Umbilical cord (tissue), 1 donor: ENCODE measurements at regions not wholly inside any gene's neighbourhood (a gene's known extent, or its start where the extent isn't known, plus 50 kb on each side); places are given as distances from the start of the nearest gene placed in this dataset.
"Not testable (repeated sequence)": the region's sequence is repeated elsewhere in the genome, so short reads cannot be mapped to it uniquely, and the experiment has no call there.

Experiments used
- DNase-seq: peaks from one replicate; pipeline ENCODE4 v3.0.0-alpha.2; 2015; ENCODE audit warnings: low spot score

DNA sequence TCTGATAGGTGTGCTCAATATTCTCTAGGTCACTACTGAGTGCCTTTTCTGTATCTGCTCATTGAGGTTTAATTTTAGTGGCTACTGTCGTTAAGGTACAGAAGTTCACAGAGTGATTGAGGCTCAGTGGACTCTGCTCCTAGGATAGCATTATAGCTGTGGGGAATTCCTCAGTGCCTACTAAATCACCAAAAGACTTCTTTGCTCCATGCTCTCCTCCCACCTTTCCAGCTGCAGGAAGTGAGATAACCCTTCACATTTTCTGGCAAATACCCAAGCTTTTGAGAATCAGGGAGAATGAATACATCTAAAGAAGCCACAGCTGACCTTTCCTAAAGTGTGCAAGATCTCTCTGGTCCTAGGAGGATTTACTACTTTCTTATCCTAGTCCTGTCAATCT is 95.2 kb upstream of the FSIP2 start:
- no peak for DNase-seq

DNA sequence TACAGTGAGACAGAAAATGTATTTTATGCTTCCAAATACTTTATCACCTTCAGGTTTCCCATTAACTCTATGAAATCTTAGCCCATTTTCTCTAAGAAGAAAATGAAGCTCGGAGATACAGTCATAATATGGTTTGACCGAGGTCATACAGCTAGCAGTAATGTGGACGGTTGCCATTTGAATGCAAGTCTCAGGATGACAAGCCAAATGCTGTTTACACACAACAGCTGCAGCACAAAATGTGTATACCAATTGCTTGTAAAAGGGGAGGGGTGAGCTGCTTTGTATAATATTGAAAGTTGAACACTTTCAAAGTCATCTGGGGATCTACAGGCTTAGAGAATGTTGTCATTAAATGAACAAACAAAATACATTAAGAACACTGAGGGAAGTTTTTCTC is 93.8 kb upstream of the FSIP2 start:
- DNase-seq = no peak

GRCh38 chr2:185645529-185645928 is 93.1 kb upstream of the FSIP2 start:
- DNase-seq = no peak

DNA sequence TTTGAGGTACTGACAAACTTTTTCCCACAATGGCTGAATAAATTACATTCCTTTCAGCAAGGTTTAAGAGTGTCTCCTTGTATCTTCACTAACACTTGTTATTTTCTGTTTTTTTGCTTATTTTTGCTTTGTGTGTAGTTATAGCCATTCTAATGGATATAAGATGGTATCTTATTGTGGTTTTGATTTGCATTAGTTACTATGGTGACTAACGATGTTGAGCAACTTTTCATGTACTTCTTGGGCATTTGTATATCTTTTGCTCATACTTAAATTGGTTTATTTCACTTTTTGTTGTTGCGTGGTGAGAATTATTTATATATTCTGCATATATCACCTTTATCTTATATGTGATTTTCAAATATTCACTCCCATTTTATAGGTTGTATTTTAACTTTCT is 79.9 kb upstream of the FSIP2 start:
- DNase-seq = no peak

DNA sequence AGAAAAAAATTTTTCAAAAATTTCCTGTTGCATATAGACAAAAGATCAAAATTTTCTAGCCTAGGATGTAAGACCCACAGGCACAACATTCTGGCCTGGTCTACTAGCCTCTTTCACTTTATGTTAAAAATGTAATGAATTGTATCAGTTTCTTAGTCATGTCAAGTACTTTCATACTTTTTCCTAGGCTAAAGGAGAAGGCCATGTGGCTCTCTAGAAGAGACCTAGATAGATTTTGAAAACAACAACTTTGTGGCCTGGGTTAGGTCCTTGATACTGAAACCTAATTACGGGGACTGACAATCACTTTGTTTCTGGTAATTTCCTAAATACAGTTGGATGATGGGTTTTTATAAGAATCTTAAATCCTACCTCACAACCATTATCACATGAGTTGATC is 74.8 kb upstream of the FSIP2 start:
- DNase-seq = no peak

DNA sequence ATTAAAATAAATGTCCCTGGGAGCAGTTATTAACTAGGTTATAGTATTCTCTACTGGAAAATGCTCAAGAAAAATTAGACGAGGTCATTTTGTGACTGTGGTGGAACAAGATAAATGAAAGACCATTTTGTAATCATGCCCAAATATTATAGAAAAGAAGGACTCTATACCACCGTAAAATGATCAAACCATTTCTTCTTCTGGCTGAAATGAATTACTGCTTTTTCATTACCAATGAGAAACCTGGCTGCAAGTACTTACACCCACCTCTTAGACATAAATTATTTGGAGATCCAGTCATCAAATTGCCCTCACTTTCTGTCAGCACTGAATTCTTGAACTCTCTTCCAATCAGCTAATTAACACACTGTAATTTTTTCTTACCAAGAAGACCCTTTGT is 74.2 kb upstream of the FSIP2 start:
- DNase-seq = no peak

DNA sequence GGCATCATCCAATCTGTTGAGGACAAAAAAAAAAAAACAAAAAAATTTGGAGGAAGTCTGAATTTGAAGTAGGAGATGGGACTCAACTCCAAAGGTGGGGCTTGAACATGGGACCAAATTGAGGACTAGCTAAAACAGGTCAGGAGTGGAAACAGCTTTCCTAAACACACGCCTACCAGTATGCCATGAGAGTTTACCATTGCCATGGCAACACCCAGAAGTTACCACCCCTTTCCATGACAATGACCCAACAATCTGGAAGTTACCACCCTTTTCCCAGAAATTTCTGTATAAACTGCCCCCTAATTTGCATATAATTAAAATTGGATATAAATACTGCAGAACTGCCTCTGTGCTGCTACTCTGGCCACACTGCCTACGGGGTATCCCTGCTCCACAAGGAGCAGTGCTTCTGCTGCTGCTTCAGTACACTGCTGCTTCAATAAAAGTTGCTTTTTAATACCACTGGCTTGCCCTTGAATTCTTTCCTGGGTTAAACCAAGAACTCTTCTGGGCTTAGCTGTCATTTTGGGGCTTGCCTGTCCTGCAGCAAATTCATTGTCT is 73.3 kb upstream of the FSIP2 start:
- DNase-seq = no peak

DNA sequence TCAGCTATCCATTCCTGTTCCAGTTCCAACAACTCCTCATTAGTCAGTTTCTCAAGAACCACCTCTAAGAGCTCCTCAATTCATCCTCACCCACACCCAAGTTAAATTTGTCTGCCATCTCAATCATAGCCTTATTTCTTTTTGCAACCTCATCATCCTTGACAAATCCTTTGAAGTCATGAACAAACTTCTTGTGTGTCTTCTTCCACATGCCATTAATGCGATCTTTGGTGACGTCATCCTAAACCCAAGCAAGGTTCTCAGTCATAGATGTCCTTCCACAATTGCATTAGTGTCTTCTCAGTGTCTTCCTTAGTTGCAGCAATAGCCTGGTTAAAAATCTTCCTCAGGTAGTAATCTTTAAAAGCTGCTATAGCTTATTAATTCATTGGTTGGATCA is 71.2 kb upstream of the FSIP2 start:
- no peak for DNase-seq

GRCh38 chr2:185668710-185669109 is 69.9 kb upstream of the FSIP2 start:
- DNase-seq = no peak

GRCh38 chr2:185674232-185674631 is 64.4 kb upstream of the FSIP2 start:
- DNase-seq = no peak

DNA sequence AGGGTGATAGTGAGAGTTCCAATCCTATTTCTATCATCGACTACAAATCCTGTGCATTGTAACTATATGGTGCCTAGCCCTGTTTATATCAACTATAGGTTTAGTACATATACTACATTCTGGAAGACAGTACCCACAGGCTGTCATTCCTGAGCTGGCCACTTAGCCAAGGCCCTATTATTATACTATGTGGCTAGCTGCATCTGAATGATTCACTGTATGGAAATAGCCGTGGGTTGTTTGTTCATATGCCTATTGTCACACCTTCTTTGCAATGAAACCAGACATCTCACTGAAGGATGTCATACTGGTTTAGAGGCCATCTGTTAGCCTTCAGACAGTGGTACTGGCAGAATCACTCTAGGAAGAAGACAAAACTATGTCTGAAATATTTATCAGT is 62.3 kb upstream of the FSIP2 start:
- DNase-seq = no peak

DNA sequence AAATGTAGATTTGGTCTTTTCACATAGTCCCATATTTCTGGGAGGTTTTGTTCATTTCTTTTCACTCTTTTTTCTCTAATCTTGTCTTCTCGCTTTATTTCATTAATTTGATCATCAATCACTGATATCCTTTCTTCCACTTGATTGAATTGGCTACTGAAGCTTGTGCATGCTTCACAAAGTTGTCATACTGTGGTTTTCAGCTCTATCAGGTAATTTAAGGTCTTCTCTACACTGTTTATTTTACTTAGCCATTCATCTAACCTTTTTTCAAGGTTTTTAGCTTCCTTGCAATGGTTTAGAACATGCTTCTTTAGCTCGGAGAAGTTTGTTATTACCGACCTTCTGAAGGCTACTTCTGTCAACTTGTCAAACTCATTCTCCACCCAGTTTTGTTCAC is 51.6 kb upstream of the FSIP2 start:
- DNase-seq = not testable (repeated sequence)

DNA sequence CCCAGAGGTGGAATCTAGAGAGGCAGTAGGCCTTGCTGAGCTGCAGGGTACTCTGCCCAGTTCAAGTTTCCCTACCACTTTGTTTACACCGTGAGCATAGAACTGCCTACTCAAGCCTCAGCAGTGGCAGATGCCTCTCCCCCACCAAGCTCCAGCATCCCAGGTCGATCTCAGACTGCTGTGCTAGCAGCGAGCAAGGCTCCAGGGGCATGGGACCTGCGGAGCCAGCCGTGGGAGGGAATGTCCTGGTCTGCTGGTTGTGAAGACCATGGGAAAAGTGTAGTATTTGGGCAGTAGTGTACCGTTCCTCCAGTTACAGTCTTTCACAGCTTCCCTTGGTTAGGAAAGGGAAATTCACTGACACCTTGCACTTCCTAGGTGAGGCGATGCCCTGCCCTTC is 50.6 kb upstream of the FSIP2 start:
- DNase-seq = no peak
